ENCODE measurements at regions not wholly inside any gene's neighbourhood (a gene's known extent, or its start where the extent isn't known, plus 50 kb on each side); places are given as distances from the start of the nearest gene placed in this dataset.

GRCh38 chr13:104872153-104872552 lies 1663.3 kb downstream of the EFNB2 start:
- no peak for DNase-seq (ENCODE audit: low read depth)
- ChIA-PET POLR2A (no interaction called here), CTCF (no interaction called here)
- no peak for TF ChIP-seq CTCF (IDR thresholded peaks at IDR 0.05; ENCODE audit: insufficient read depth, low read depth, low read length)
- H3K4me3 ChIP-seq (ENCODE audit: low read depth, low read length) = no peak overlapping the region
- H3K36me3 ChIP-seq (ENCODE audit: control insufficient read depth, insufficient read depth, low read length) = no peaks in the 10 kb centered on the region
- H3K27me3 ChIP-seq (ENCODE audit: control insufficient read depth, insufficient read depth, low read length) = no peaks in the 10 kb centered on the region

- TF ChIP-seq CTCF (IDR thresholded peaks at IDR 0.05; ENCODE audit: insufficient read depth, low read depth, low read length) = no peak
- DNase-seq (ENCODE audit: low read depth) = no peak
- POLR2A ChIA-PET = no interaction called here
- no peak overlapping the region for H3K4me3 ChIP-seq (ENCODE audit: low read depth, low read length)
- CTCF ChIA-PET = no interaction called here
- H3K36me3 ChIP-seq (ENCODE audit: control insufficient read depth, insufficient read depth, low read length) = no peaks in the 10 kb centered on the region
- no peaks in the 10 kb centered on the region for H3K27me3 ChIP-seq (ENCODE audit: control insufficient read depth, insufficient read depth, low read length)
Measured at GRCh38 chr13:104871456-104871855, 1664.0 kb downstream of the EFNB2 start.

- DNase-seq (ENCODE audit: low read depth) = no peak
- H3K4me3 ChIP-seq (ENCODE audit: low read depth, low read length) = no peak overlapping the region
- POLR2A ChIA-PET = no interaction called here
- CTCF ChIA-PET = no interaction called here
- H3K36me3 ChIP-seq (ENCODE audit: control insufficient read depth, insufficient read depth, low read length) = no peaks in the 10 kb centered on the region
- H3K27me3 ChIP-seq (ENCODE audit: control insufficient read depth, insufficient read depth, low read length) = no peaks in the 10 kb centered on the region
- no peak for TF ChIP-seq CTCF (IDR thresholded peaks at IDR 0.05; ENCODE audit: insufficient read depth, low read depth, low read length)
Measured at GRCh38 chr13:104869501-104869900, 1666.0 kb downstream of the EFNB2 start.

GRCh38 chr13:104868806-104869205 lies 1666.7 kb downstream of the EFNB2 start:
- Histone ChIP-seq H3K4me3 (ENCODE audit: low read depth, low read length) (no peak overlapping the region), H3K36me3 (ENCODE audit: control insufficient read depth, insufficient read depth, low read length) (no peaks in the 10 kb centered on the region), H3K27me3 (ENCODE audit: control insufficient read depth, insufficient read depth, low read length) (no peaks in the 10 kb centered on the region)
- TF ChIP-seq CTCF (IDR thresholded peaks at IDR 0.05; ENCODE audit: insufficient read depth, low read depth, low read length) = no peak
- ChIA-PET CTCF (no interaction called here), POLR2A (no interaction called here)
- no peak for DNase-seq (ENCODE audit: low read depth)

GRCh38 chr13:104855581-104855980 lies 1679.9 kb downstream of the EFNB2 start:
- no peak for DNase-seq (ENCODE audit: low read depth)
- Histone ChIP-seq H3K36me3 (ENCODE audit: control insufficient read depth, insufficient read depth, low read length) (no peaks in the 10 kb centered on the region), H3K27me3 (ENCODE audit: control insufficient read depth, insufficient read depth, low read length) (no peaks in the 10 kb centered on the region), H3K4me3 (ENCODE audit: low read depth, low read length) (no peak overlapping the region)
- TF ChIP-seq CTCF (IDR thresholded peaks at IDR 0.05; ENCODE audit: insufficient read depth, low read depth, low read length) = no peak
- ChIA-PET CTCF (no interaction called here), POLR2A (no interaction called here)

Measured in BJ (cell line).